ENCODE measurements at regions not wholly inside any gene's neighbourhood (a gene's known extent, or its start where the extent isn't known, plus 50 kb on each side); places are given as distances from the start of the nearest gene placed in this dataset.
"Not testable (repeated sequence)": the region's sequence is repeated elsewhere in the genome, so short reads cannot be mapped to it uniquely, and the experiment has no call there.

DNA sequence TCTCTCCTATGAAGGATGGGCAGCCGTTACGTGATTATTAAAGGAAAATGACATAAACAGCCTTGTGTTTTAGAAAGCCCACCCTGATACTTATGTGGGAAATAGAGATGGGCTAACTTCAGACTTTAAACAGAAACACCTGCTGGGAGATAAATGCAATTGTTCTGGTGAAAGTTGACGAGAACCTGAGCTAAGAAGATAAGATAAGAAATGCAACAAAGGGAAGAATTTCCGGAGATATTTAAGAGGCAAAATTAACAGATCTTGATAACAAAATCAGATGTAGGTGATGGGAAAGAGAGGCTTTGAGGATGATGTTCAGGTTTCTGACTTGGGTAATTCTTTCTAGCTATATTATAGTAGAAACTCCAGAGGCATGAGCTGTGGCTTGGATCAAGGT, 102.7 kb upstream of the SLC7A11 start:
- DNase-seq: no peak

- DNase-seq: no peak
Observed at GRCh38 chr4:138344054-138344453, 101.9 kb upstream of the SLC7A11 start.

GRCh38 chr4:138341739-138342415, 99.7 kb upstream of the SLC7A11 start:
- no peak for DNase-seq

DNA sequence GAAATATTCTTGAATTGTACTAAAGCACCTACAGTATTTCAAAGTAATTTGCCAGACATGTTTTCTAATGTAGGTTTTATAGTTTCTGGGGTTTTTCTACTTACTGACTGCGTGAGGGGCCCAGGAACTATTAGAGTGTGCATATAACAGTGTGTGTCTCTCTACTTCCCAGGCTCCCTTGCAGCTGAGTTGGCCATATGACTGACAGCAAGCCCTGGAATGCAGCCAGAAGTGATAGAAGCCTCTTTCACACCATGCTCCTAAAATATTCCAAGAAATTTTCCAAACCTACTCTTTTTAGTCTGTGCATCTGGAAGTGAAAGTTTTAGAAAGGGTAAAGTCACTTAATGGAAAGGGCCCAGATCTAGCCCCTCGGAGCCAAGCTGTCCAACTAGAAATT, 96.7 kb upstream of the SLC7A11 start:
- DNase-seq: no peak

- DNase-seq: not testable (repeated sequence)
Observed at GRCh38 chr4:138338222-138338621, 96.1 kb upstream of the SLC7A11 start.

DNA sequence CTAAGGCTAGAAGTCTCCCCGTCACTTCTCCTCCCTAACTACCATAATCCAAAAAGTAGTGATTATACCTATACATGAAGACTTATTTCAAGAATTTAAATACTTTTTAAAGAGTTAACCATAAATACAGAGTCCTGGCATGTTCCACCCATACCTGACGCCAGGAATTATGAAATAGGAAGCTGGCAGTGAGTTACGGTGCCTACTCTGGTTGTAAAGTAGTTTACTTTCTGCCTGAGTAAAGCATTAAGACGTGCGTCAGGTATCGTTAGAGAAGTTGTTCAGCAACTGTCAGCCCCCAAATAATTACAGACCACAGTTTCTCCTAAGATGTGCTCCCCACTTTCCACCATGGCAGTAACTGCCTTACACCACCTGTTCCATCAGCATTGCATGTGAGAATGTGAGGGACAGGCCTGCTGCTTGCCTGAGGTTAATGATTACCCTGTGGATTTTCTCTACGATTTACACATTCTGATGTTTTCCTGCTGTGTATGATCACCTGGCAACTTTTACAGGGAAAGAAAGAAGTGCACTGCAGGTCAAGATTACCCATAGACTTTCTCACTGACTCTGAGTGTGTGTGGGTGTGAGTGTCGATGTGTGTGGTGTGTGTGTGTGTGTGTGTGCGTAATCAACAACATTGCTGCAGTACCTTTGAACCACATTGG, 92.3 kb upstream of the SLC7A11 start:
- no peak for DNase-seq

- not testable (repeated sequence) for DNase-seq
Observed at GRCh38 chr4:138332415-138332814, 90.3 kb upstream of the SLC7A11 start.

GRCh38 chr4:138330531-138330930, 88.4 kb upstream of the SLC7A11 start:
- DNase-seq: no peak

DNA sequence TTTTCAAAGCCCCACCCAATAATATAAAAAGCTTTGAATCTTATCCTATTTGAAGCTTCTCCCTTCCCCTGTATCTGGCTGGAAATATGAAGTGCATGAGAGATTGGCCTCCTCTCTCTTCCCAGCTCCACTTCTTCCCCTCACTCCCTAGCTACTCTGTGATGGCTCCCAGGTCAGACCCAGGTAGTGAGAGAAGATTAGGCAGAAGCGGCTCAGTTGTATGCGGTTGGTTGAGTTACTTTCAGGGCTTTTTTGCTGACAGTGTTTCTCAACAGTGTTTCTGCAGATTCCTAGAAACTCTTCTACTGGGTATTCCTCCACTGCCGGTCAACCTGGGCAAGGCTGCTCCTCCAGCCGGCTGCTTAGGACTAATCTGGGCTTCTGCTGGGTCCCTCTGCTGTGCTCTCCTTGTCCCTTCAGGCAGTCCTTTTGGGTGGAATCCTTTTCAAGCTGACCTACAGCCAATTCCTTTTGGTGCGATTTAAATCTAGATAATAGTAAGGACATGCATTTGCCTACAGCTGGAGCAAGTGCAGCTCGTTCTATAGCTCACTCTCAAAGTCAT, 87.4 kb upstream of the SLC7A11 start:
- DNase-seq: no peak

DNA sequence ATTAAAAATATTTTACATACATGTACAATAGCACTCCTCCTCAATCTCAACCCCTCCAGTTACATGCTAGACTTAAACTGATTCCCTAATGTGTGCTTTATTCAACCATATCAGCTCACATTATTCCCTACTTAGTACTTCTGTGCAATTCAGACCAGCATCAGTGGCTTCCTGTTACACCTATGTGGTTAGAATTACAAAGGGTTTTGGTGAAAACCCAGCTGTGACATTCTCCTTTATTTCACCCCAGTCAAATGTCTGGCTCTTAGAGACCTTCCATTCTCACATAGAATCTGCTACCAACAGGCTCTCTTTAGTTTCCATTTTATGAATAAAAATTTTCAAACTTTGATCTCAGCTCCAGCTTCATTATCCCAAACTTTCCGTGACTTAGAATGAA, 85.2 kb upstream of the SLC7A11 start:
- DNase-seq: no peak

GRCh38 chr4:138320831-138321230, 78.7 kb upstream of the SLC7A11 start:
- DNase-seq: no peak

DNA sequence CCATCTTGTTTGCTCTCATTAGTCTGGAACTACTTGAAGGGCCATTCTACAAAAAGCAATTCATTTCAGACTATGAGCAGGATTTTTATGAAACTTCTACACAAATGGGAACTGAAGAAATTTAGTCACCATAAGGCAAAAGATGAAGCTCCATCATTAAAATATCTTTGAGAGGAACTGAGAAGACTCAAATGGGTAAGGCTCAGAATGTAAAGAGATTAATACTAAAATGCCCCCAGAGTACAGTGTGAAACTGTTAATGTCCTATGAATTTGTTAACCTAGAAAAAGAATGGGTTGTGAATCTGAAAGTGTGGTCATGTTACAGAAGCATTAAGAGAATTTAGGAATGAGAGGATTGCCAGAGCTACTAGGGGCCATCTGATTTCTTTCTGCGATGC, 77.9 kb upstream of the SLC7A11 start:
- no peak for DNase-seq

- no peak for DNase-seq
Observed at GRCh38 chr4:138317175-138317748, 75.1 kb upstream of the SLC7A11 start.

DNA sequence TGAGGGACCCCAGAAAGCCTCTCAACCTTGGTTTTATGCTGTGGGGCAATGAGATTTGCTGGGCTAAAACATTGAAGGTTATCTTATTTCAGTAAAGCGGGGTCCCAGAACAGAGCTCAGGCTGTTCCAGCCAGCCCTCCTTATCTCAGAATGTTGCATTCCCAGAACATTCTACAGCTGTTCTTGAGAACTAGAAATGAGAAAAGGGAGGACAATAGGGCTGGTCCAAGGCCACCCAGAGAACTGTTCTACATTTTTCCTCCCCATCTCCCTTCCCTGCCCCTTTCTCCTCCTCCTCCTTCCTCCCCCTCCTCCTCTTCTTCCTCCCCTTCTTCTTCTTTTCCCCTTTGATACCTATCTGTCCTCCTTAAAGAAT, 70.4 kb upstream of the SLC7A11 start:
- no peak for DNase-seq

DNA sequence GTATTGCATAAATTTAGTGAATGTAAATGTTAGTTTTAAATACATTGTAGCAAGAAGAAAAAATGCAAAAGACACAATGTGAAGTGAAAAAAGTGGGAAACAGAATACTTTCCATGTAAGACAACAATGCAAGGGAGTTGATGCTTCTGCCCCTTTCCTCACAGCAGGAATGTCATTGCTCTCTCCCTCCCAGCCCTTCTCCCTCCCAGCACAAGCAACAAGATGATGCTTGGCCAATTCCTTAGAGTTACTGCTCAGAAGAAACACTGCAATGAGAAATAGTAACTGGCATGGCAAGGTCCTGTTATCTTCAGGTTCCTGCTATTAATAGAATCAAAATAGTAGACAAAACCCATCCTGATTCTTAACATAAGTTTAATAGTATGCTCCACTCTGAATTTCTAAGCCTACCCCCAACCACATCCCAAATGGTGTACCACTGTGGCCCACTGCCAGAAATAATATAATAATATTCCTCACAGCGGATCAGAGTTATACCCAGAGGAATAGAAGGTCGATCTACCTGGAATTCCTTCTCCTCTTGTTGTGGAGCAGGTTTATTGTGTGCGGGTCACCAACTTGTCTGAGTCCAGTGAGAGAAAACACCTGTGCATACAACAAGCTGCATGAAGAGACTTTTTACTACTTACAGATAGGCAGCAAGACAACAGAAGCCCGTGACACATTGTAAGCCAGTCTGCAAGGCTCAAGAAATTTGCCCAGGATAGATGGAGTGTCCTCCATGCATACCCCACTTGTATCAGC, 69.8 kb upstream of the SLC7A11 start:
- no peak for DNase-seq

- no peak for DNase-seq
Observed at GRCh38 chr4:138310991-138311390, 68.8 kb upstream of the SLC7A11 start.

- DNase-seq: no peak
Observed at GRCh38 chr4:138310498-138310897, 68.3 kb upstream of the SLC7A11 start.

DNA sequence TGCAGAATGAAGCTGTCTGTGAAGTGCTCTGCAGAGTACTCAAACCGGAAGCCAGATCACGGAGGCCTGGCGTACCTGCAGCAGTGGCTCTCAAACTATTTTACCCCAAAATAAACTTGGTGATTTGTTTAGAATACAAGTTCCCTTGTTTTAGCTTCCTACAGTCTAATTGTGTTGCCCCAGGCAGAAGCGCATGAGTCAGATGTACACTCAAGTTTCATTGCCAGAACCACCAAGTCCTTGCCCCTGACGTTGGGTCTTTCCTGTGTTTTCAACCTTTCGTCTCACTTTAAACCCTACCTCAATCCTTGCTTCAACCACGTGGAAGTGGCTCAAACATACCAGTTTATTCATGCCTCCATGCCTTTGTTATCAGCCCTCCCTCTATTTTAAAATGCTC, 66.2 kb upstream of the SLC7A11 start:
- no peak for DNase-seq

DNA sequence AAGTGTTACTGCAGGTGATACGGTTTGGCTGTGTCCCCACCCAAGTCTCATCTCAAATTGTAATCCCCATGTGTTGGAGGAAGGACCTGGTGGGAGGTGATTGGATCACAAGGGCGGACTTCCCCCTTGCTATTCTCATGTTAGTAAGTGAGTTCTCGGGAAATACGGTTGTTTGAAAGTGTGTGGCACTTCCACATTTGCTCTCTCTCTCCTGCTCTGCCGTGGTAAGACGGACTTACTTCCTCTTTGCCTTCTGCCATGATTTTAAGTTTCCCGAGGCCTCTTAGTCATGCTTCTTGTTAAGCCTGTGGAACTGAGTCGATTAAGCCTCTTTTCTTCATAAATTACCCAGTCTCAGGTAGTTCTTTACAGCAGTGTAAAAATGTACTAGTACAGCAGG, 65.2 kb upstream of the SLC7A11 start:
- DNase-seq: no peak

- DNase-seq: no peak
Observed at GRCh38 chr4:138305050-138305449, 62.9 kb upstream of the SLC7A11 start.

- DNase-seq: no peak
Observed at GRCh38 chr4:138301536-138301935, 59.4 kb upstream of the SLC7A11 start.

DNA sequence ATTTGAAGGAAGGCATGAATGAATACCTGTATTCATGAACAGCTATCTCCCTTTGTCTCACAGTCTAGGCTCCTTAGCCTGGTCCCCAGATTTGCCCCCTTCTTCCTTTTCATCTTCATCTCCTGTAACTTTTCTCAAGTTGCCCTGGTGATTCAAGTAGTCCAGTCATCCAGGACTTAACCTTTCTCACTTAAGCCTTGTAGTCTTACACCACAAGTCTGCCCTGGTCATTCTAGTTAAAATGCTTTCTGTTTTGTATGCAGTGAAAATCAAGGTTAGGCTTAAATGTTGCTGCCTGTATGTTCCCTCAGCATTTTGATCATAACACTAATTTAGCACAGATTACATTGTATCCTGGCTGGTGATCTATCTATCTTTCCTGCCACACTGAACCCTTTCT, 58.5 kb upstream of the SLC7A11 start:
- no peak for DNase-seq

DNA sequence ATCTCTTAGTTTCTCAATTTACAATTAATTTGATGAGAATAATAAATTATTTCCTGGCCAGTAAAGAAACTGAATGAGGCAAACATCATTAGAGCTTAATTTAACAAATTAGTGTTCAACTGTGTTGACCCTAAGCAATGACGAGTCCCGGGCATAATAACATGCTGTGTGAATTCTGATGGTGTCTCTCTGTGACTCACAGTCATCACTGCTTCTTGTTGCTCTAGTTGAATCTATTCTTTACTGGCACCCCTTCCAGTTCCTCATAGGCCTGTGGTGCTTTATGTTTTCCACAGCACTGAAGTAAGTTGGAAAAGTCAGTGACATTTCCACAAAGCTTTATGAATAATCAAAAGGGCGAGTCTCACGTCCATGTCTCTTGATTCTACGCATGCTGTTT, 57.7 kb upstream of the SLC7A11 start:
- no peak for DNase-seq

DNA sequence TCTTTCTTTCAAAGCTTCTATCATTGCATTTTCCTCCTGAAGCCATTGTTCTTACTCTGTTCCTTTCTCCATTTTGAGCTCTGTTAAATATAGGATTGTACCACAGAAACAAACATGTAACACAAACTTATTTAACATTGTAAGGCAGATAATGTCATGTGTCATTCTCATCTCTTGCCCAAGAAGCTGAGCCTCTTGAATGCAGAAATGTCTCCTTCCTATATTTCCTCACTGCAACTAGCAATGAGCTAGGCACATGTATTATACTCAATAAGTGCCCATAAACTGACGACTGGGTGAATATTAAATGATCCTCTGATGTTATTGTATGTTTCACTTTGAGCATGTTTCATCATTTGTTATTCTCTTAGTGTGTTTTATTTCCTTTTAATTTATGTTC, 56.7 kb upstream of the SLC7A11 start:
- no peak for DNase-seq
